ENCODE measurements at regions not wholly inside any gene's neighbourhood (a gene's known extent, or its start where the extent isn't known, plus 50 kb on each side); places are given as distances from the start of the nearest gene placed in this dataset.

- TF ChIP-seq ZNF318 (CRISPR knock-in tag; IDR thresholded peaks at IDR 0.05) (no peak), ATF4 (CRISPR knock-in tag; IDR thresholded peaks at IDR 0.05) (peak in 1 of 2 experiments; percentile 62; a peak in 1 of 4 replicates), ZNF598 (CRISPR knock-in tag; IDR thresholded peaks at IDR 0.05; ENCODE audit: borderline replicate concordance) (no peak), XBP1 (CRISPR knock-in tag; IDR thresholded peaks at IDR 0.05) (no peak), ZNF572 (CRISPR knock-in tag; IDR thresholded peaks at IDR 0.05) (no peak), ZNF609 (CRISPR knock-in tag; IDR thresholded peaks at IDR 0.05; ENCODE audit: borderline replicate concordance) (no peak), KAT7 (CRISPR knock-in tag; IDR thresholded peaks at IDR 0.05; ENCODE audit: borderline replicate concordance) (no peak), ZC3H4 (CRISPR knock-in tag; IDR thresholded peaks at IDR 0.05; ENCODE audit: borderline replicate concordance) (no peak), ZNF281 (CRISPR knock-in tag; IDR thresholded peaks at IDR 0.05; ENCODE audit: borderline replicate concordance) (no peak)
Measured at GRCh38 chr3:194739498-194740284, 54.0 kb downstream of the FAM43A start (continued).
